Neural cell (in vitro differentiated cells): ENCODE measurements at regions not wholly inside any gene's neighbourhood (a gene's known extent, or its start where the extent isn't known, plus 50 kb on each side); places are given as distances from the start of the nearest gene placed in this dataset.

ENCODE experiments used
- H2AFZ ChIP-seq: fragments of 200-600, 300-800 bp; sonication (generic), shearing (Covaris generic); 2 replicates; pipeline ENCODE4 v1.6.0; 2014; ENCODE audit warnings: low read depth, mild to moderate bottlenecking, antibody characterized with exemption, low read length, moderate library complexity
- H3F3A ChIP-seq: fragments of 200-600 bp; shearing (Covaris generic); 2 replicates; pipeline ENCODE4 v1.6.1; 2016; ENCODE audit warnings: mild to moderate bottlenecking, moderate library complexity, mixed read lengths, antibody characterized with exemption, low read length; ENCODE audit not compliant: insufficient read depth, poor library complexity, severe bottlenecking
- H3K27ac ChIP-seq: fragments of 200-600, 300-800 bp; sonication (generic), shearing (Covaris generic); 2 replicates; pipeline ENCODE4 v1.5.1; 2014; ENCODE audit warnings: mild to moderate bottlenecking, low read length, moderate library complexity
- H3K27me3 ChIP-seq: fragments of 300-800, 200-600 bp; sonication (generic), shearing (Covaris generic); 2 replicates; pipeline ENCODE4 v1.6.0; 2014; ENCODE audit warnings: mild to moderate bottlenecking, low read depth, low read length, moderate library complexity; ENCODE audit not compliant: insufficient read depth
- H3K36me3 ChIP-seq: fragments of 300-800, 200-600 bp; sonication (generic), shearing (Covaris generic); 2 replicates; pipeline ENCODE4 v1.5.1; 2014; ENCODE audit warnings: mild to moderate bottlenecking, antibody characterized with exemption, low read length, moderate library complexity; ENCODE audit not compliant: insufficient read depth
- H3K4me2 ChIP-seq: fragments of 300-800, 200-600 bp; sonication (generic), shearing (Covaris generic); 2 replicates; pipeline ENCODE4 v1.6.0; 2014; ENCODE audit warnings: mild to moderate bottlenecking, low read length
- H3K4me3 ChIP-seq: fragments of 300-800, 200-600 bp; sonication (generic), shearing (Covaris generic); 2 replicates; pipeline ENCODE4 v1.5.1; 2014; ENCODE audit warnings: mild to moderate bottlenecking, low read length, moderate library complexity
- H3K79me2 ChIP-seq: fragments of 200-600 bp; shearing (Covaris generic); replicated peaks from 2 replicates; pipeline ENCODE4 v1.6.0; 2014; ENCODE audit warnings: mild to moderate bottlenecking, low read length, moderate library complexity; ENCODE audit not compliant: insufficient read depth
- H3K9ac ChIP-seq: fragments of 300-800, 200-600 bp; sonication (generic), shearing (Covaris generic); 2 replicates; pipeline ENCODE4 v1.6.1; 2016; ENCODE audit warnings: mild to moderate bottlenecking, low read length, mixed read lengths
- H3K9me2 ChIP-seq: fragments of 200-600 bp; shearing (Covaris generic); 2 replicates; pipeline ENCODE4 v1.6.1; 2016; ENCODE audit warnings: mild to moderate bottlenecking, low read length, mixed read lengths; ENCODE audit not compliant: insufficient read depth
- H3K9me3 ChIP-seq: fragments of 200-600, 300-800 bp; sonication (generic), shearing (Covaris generic); 2 replicates; pipeline ENCODE4 v1.6.1; 2016; ENCODE audit warnings: mild to moderate bottlenecking, mixed run types, low read length, moderate library complexity, mixed read lengths
- H4K20me1 ChIP-seq: fragments of 200-600 bp; shearing (Covaris generic); 2 replicates; pipeline ENCODE4 v1.6.1; 2016; ENCODE audit warnings: mild to moderate bottlenecking, mixed run types; ENCODE audit not compliant: insufficient read depth
- EP300 ChIP-seq: fragments of 450-650 bp; conservative IDR thresholded peaks from 2 replicates; pipeline ENCODE4 v1.6.1; 2014; ENCODE audit warnings: antibody characterized with exemption, mild to moderate bottlenecking, moderate library complexity; ENCODE audit not compliant: poor library complexity, severe bottlenecking
- EZH2 ChIP-seq: fragments of 200-600, 300-800 bp; shearing (Covaris generic), sonication (generic); IDR thresholded peaks from 2 replicates; pipeline ENCODE4 v1.6.1; 2014; ENCODE audit warnings: antibody characterized with exemption, low read length, borderline replicate concordance, mild to moderate bottlenecking; ENCODE audit not compliant: insufficient read depth, poor library complexity, severe bottlenecking
- MXI1 ChIP-seq: fragments of 450-650 bp; conservative IDR thresholded peaks from 2 replicates; pipeline ENCODE4 v1.6.1; 2014; ENCODE audit warnings: antibody characterized with exemption, mild to moderate bottlenecking; ENCODE audit not compliant: poor library complexity, severe bottlenecking
- POLR2AphosphoS5 ChIP-seq: IDR thresholded peaks from 2 replicates; pipeline ENCODE4 v1.6.1; 2012
- RAD21 ChIP-seq: fragments of 450-650 bp; conservative IDR thresholded peaks from 2 replicates; pipeline ENCODE4 v1.6.1; 2014; ENCODE audit warnings: antibody characterized with exemption, mild to moderate bottlenecking, moderate library complexity
- SMC3 ChIP-seq: fragments of 450-650 bp; conservative IDR thresholded peaks from 2 replicates; pipeline ENCODE4 v1.6.1; 2014; ENCODE audit warnings: antibody characterized with exemption, mild to moderate bottlenecking, moderate library complexity; ENCODE audit not compliant: poor library complexity
- TAF1 ChIP-seq: IDR thresholded peaks from 2 replicates; pipeline ENCODE4 v1.6.1; 2012; ENCODE audit warnings: low read depth
- TF ChIP-seq, protein P1 (sequence below): IDR thresholded peaks from 2 replicates; pipeline ENCODE4 v1.6.1; 2012; ENCODE audit warnings: borderline replicate concordance
- TF ChIP-seq, protein P2 (sequence below): fragments of 450-650 bp; IDR thresholded peaks from 2 replicates; pipeline ENCODE4 v1.5.1; 2014; ENCODE audit warnings: antibody characterized with exemption, mild to moderate bottlenecking, moderate library complexity; ENCODE audit not compliant: poor library complexity, severe bottlenecking

DNA sequence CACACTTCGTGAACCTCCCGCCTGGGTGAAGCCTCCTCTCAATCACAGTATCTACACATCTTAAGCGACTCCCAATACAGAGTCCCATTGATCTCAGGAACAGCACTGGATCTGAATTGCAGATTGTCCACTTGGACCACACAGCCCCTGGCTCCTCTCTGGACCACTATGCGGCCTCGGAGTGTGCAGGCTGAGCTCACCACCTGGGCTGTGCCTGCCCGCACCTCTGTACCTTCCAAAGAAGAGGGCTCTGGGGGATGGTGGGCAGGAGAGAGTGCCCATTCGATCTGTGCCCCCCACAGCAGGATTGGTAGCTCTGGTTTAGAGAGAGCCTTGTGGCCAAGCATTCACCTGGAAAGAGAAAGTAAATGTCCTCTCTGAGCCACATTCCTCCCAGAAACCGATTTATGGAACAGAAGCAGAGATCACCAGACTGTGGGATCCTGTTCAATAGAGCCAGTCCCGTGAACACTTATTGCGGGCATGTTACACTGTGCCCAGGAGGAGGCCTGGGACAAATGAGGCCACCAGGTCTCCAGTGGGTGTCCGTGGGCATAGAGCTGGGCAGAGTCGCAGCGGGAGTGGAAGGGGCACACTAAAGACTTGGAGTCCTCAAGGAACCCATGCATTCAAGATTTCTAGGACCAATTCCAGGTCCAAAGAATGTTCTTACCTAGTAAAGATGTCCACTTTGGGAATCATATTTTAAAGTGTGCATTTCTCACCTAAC lies 141.6 kb upstream of the SOX1 start:
- Histone ChIP-seq H3K4me2 (no peak overlapping the region), H3K36me3 (no peaks in the 10 kb centered on the region), H3K27me3 (no peaks in the 10 kb centered on the region), H3K4me3 (no peak overlapping the region), H3K27ac (no peak overlapping the region), H3F3A (no peaks in the 10 kb centered on the region), H3K9ac (no peak overlapping the region), H2AFZ (no peak overlapping the region), H3K9me2 (no peaks in the 10 kb centered on the region), H4K20me1 (no peaks in the 10 kb centered on the region), H3K9me3 (no peaks in the 10 kb centered on the region), H3K79me2 (no peaks in the 10 kb centered on the region)
- TF ChIP-seq SMC3, result no peak
- TF ChIP-seq MXI1, result no peak
- no peak for TF ChIP-seq TAF1
- TF ChIP-seq EZH2, result no peak
- TF ChIP-seq, protein P1, sequence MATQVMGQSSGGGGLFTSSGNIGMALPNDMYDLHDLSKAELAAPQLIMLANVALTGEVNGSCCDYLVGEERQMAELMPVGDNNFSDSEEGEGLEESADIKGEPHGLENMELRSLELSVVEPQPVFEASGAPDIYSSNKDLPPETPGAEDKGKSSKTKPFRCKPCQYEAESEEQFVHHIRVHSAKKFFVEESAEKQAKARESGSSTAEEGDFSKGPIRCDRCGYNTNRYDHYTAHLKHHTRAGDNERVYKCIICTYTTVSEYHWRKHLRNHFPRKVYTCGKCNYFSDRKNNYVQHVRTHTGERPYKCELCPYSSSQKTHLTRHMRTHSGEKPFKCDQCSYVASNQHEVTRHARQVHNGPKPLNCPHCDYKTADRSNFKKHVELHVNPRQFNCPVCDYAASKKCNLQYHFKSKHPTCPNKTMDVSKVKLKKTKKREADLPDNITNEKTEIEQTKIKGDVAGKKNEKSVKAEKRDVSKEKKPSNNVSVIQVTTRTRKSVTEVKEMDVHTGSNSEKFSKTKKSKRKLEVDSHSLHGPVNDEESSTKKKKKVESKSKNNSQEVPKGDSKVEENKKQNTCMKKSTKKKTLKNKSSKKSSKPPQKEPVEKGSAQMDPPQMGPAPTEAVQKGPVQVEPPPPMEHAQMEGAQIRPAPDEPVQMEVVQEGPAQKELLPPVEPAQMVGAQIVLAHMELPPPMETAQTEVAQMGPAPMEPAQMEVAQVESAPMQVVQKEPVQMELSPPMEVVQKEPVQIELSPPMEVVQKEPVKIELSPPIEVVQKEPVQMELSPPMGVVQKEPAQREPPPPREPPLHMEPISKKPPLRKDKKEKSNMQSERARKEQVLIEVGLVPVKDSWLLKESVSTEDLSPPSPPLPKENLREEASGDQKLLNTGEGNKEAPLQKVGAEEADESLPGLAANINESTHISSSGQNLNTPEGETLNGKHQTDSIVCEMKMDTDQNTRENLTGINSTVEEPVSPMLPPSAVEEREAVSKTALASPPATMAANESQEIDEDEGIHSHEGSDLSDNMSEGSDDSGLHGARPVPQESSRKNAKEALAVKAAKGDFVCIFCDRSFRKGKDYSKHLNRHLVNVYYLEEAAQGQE, result no peak
- TF ChIP-seq, protein P2, sequence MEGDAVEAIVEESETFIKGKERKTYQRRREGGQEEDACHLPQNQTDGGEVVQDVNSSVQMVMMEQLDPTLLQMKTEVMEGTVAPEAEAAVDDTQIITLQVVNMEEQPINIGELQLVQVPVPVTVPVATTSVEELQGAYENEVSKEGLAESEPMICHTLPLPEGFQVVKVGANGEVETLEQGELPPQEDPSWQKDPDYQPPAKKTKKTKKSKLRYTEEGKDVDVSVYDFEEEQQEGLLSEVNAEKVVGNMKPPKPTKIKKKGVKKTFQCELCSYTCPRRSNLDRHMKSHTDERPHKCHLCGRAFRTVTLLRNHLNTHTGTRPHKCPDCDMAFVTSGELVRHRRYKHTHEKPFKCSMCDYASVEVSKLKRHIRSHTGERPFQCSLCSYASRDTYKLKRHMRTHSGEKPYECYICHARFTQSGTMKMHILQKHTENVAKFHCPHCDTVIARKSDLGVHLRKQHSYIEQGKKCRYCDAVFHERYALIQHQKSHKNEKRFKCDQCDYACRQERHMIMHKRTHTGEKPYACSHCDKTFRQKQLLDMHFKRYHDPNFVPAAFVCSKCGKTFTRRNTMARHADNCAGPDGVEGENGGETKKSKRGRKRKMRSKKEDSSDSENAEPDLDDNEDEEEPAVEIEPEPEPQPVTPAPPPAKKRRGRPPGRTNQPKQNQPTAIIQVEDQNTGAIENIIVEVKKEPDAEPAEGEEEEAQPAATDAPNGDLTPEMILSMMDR, result no peak
- TF ChIP-seq EP300, result no peak
- no peak for TF ChIP-seq POLR2AphosphoS5
- TF ChIP-seq RAD21, result no peak

GRCh38 chr13:111926501-111927180 lies 140.3 kb upstream of the SOX1 start:
- H3K79me2 ChIP-seq, result no peaks in the 10 kb centered on the region
- no peaks in the 10 kb centered on the region for H3K9me3 ChIP-seq
- TF ChIP-seq, protein P1, result no peak
- TF ChIP-seq TAF1, result no peak
- TF ChIP-seq EP300, result no peak
- no peak for TF ChIP-seq EZH2
- TF ChIP-seq MXI1, result no peak
- TF ChIP-seq POLR2AphosphoS5, result no peak
- no peak for TF ChIP-seq SMC3
- no peak for TF ChIP-seq RAD21
- TF ChIP-seq, protein P2, result no peak
- H3K36me3 ChIP-seq, result no peaks in the 10 kb centered on the region
- no peak overlapping the region for H3K27ac ChIP-seq
- no peaks in the 10 kb centered on the region for H3K9me2 ChIP-seq
- H3K9ac ChIP-seq, result no peak overlapping the region
- H3K4me2 ChIP-seq, result no peak overlapping the region
- no peaks in the 10 kb centered on the region for H3F3A ChIP-seq
- no peak overlapping the region for H2AFZ ChIP-seq
- H4K20me1 ChIP-seq, result no peaks in the 10 kb centered on the region
- no peaks in the 10 kb centered on the region for H3K27me3 ChIP-seq
- H3K4me3 ChIP-seq, result no peak overlapping the region
